ENCODE measurements at regions not wholly inside any gene's neighbourhood (a gene's known extent, or its start where the extent isn't known, plus 50 kb on each side); places are given as distances from the start of the nearest gene placed in this dataset.

DNA sequence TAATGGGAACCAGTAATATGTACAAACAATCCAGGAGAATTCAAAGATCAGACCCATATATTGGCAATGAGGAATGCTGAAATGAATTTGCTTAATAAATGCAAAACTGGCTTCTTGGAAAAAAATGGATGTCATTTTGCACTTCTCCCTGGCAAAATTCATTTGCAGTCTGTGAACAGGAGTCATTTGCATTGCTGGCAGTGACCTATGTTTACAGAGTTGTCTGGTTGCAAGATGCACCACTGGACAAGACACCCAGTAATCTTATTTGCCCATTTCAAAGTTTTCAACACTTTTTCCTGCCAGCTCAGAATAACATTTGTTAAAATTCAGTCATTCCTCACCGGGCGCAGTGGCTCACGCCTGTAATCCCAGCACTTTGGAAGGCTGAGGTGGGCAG, 123.5 kb upstream of the KCNAB1 start:
- TF ChIP-seq, protein P1, sequence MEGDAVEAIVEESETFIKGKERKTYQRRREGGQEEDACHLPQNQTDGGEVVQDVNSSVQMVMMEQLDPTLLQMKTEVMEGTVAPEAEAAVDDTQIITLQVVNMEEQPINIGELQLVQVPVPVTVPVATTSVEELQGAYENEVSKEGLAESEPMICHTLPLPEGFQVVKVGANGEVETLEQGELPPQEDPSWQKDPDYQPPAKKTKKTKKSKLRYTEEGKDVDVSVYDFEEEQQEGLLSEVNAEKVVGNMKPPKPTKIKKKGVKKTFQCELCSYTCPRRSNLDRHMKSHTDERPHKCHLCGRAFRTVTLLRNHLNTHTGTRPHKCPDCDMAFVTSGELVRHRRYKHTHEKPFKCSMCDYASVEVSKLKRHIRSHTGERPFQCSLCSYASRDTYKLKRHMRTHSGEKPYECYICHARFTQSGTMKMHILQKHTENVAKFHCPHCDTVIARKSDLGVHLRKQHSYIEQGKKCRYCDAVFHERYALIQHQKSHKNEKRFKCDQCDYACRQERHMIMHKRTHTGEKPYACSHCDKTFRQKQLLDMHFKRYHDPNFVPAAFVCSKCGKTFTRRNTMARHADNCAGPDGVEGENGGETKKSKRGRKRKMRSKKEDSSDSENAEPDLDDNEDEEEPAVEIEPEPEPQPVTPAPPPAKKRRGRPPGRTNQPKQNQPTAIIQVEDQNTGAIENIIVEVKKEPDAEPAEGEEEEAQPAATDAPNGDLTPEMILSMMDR (IDR thresholded peaks at IDR 0.05): no peak
- no peak for TF ChIP-seq POLR2A (IDR thresholded peaks at IDR 0.05)
